ENCODE measurements at regions not wholly inside any gene's neighbourhood (a gene's known extent, or its start where the extent isn't known, plus 50 kb on each side); places are given as distances from the start of the nearest gene placed in this dataset.

DNA sequence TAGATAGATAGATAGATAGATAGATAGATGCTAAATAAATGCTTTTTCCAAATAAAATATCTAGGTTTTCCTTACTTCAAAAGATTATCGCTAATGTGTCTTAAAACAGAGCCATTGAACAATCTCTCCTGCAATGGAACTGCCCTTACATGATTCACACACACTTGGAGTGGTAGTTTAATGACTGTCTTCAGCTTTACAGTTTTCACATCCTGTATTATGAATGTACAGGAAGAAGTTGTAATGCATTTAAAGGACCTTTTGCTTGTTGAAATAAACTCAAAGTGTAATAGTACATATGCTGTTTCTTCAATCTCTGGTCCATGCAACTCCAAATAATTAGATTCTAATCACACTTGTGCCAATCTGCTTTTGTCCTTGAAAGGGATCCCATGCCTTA lies 797.6 kb upstream of the CDH2 start:
- TF ChIP-seq, protein P1, sequence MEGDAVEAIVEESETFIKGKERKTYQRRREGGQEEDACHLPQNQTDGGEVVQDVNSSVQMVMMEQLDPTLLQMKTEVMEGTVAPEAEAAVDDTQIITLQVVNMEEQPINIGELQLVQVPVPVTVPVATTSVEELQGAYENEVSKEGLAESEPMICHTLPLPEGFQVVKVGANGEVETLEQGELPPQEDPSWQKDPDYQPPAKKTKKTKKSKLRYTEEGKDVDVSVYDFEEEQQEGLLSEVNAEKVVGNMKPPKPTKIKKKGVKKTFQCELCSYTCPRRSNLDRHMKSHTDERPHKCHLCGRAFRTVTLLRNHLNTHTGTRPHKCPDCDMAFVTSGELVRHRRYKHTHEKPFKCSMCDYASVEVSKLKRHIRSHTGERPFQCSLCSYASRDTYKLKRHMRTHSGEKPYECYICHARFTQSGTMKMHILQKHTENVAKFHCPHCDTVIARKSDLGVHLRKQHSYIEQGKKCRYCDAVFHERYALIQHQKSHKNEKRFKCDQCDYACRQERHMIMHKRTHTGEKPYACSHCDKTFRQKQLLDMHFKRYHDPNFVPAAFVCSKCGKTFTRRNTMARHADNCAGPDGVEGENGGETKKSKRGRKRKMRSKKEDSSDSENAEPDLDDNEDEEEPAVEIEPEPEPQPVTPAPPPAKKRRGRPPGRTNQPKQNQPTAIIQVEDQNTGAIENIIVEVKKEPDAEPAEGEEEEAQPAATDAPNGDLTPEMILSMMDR (IDR thresholded peaks at IDR 0.05): no peak
- TF ChIP-seq POLR2A (IDR thresholded peaks at IDR 0.05): no peak

All from uterus (tissue), 2 donors.